SK-N-SH treated with all-trans-retinoic acid at 6 μM for 48 hours (cell line): ENCODE measurements at regions not wholly inside any gene's neighbourhood (a gene's known extent, or its start where the extent isn't known, plus 50 kb on each side); places are given as distances from the start of the nearest gene placed in this dataset.

Experiments used
- BACH2 ChIP-seq: fragments of 250-450 bp; sonication (Bioruptor Pico); IDR thresholded peaks from 2 replicates; pipeline ENCODE4 v1.9.0; 2021; ENCODE audit warnings: mild to moderate bottlenecking, borderline replicate concordance
- CREB5 ChIP-seq: fragments of 250-450 bp; sonication (Bioruptor Pico); IDR thresholded peaks from 2 replicates; pipeline ENCODE4 v1.5.1; 2020; ENCODE audit warnings: low read depth, mild to moderate bottlenecking, moderate library complexity
- GLIS3 ChIP-seq: fragments of 250-450 bp; sonication (Bioruptor Pico); IDR thresholded peaks from 2 replicates; pipeline ENCODE4 v1.5.0; 2020; ENCODE audit warnings: mild to moderate bottlenecking, moderate library complexity
- OSR1 ChIP-seq: fragments of 250-450 bp; sonication (Bioruptor Pico); IDR thresholded peaks from 2 replicates; pipeline ENCODE4 v1.8.0; 2022; ENCODE audit warnings: moderate library complexity, mild to moderate bottlenecking, inconsistent platforms
- PATZ1 ChIP-seq: fragments of 250-450 bp; sonication (Bioruptor Pico); IDR thresholded peaks from 2 replicates; pipeline ENCODE4 v1.8.0; 2020; ENCODE audit warnings: mild to moderate bottlenecking, moderate library complexity, borderline replicate concordance
- POU6F1 ChIP-seq: fragments of 250-450 bp; sonication (Bioruptor Pico); IDR thresholded peaks from 2 replicates; pipeline ENCODE4 v1.8.0; 2021; ENCODE audit warnings: low read depth, mild to moderate bottlenecking, moderate library complexity, borderline replicate concordance
- RARB ChIP-seq: fragments of 250-450 bp; sonication (Bioruptor Pico); IDR thresholded peaks from 2 replicates; pipeline ENCODE4 v1.8.0; 2021; ENCODE audit warnings: mild to moderate bottlenecking, moderate library complexity
- SNAI2 ChIP-seq: fragments of 250-450 bp; sonication (Bioruptor Pico); IDR thresholded peaks from 2 replicates; pipeline ENCODE4 v1.5.0; 2020; ENCODE audit warnings: mild to moderate bottlenecking, moderate library complexity
- TCF4 ChIP-seq: fragments of 250-450 bp; sonication (Bioruptor Pico); IDR thresholded peaks from 2 replicates; pipeline ENCODE4 v1.8.0; 2021; ENCODE audit warnings: mild to moderate bottlenecking, moderate library complexity, borderline replicate concordance
- ZFP3 ChIP-seq: fragments of 250-450 bp; sonication (Bioruptor Pico); IDR thresholded peaks from 2 replicates; pipeline ENCODE4 v1.5.0; 2020; ENCODE audit warnings: mild to moderate bottlenecking, moderate library complexity
- ZFP30 ChIP-seq: fragments of 450-650 bp; formaldehyde crosslinking; IDR thresholded peaks from 2 replicates; pipeline ENCODE4 v1.5.0; 2022; ENCODE audit warnings: mild to moderate bottlenecking, moderate library complexity
- ZNF8 ChIP-seq: fragments of 450-650 bp; formaldehyde crosslinking; IDR thresholded peaks from 2 replicates; pipeline ENCODE4 v1.5.0; 2020; ENCODE audit warnings: mild to moderate bottlenecking, moderate library complexity

GRCh38 chr6:130598021-130598989 is 228.9 kb upstream of the SMLR1 start:
- TF ChIP-seq RARB (no peak), BACH2 (no peak), ZFP30 (CRISPR knock-in tag) (no peak), SNAI2 (no peak), TCF4 (CRISPR knock-in tag) (no peak), PATZ1 (no peak), POU6F1 (no peak), CREB5 (no peak), ZNF8 (no peak), GLIS3 (CRISPR knock-in tag) (no peak), ZFP3 (CRISPR knock-in tag) (no peak), OSR1 (CRISPR knock-in tag) (no peak)
